PC-3 (cell line): ENCODE measurements at regions not wholly inside any gene's neighbourhood (a gene's known extent, or its start where the extent isn't known, plus 50 kb on each side); places are given as distances from the start of the nearest gene placed in this dataset.

Experiments
- ATAC-seq: fragments of 200-7000 bp; cut with Tn5 transposase; 2 replicates; pipeline ENCODE4 v1.9.1; 2020; ENCODE audit warnings: mild to moderate bottlenecking, moderate library complexity
- BruUV-seq: library from RNA; stranded (reverse); fragments of 400-500 nt; replicated peaks from 2 replicates; lab custom pipeline; 2021; lab: Mats Ljungman, UMichigan
- CTCF ChIA-PET: fragments of 300-600 bp; sonication (Branson Sonifier 250); formaldehyde crosslinking; loops from one replicate; lab custom pipeline; 2022; ENCODE audit warnings: antibody characterized with exemption; lab: Charles Lee
- POLR2A ChIA-PET: fragments of 300-600 bp; sonication (Branson Sonifier 250); formaldehyde crosslinking; loops from one replicate; lab custom pipeline; 2022; ENCODE audit warnings: antibody characterized with exemption; ENCODE audit not compliant: unreplicated experiment; lab: Charles Lee
- DNase-seq: peaks from one replicate; pipeline ENCODE4 v3.0.0-alpha.2; 2015
- H2AFZ ChIP-seq: fragments of 300-600 bp; sonication (generic); 2 replicates; pipeline ENCODE4 v1.6.0; 2016; ENCODE audit warnings: antibody characterized with exemption, low read length
- H3F3A ChIP-seq: fragments of 300-600 bp; sonication (generic); one replicate; pipeline ENCODE4 v1.6.0; 2017; ENCODE audit warnings: antibody characterized with exemption, low read length, control low read depth, mild to moderate bottlenecking; ENCODE audit not compliant: unreplicated experiment
- H3K27ac ChIP-seq: fragments of 300-600 bp; sonication (generic); 2 replicates; pipeline ENCODE4 v1.5.1; 2016; ENCODE audit warnings: mild to moderate bottlenecking, low read length
- H3K27me3 ChIP-seq: fragments of 300-600 bp; sonication (generic); 2 replicates; pipeline ENCODE4 v1.6.1; 2016; ENCODE audit warnings: low read length, mixed read lengths
- H3K36me3 ChIP-seq: fragments of 300-600 bp; sonication (generic); 2 replicates; pipeline ENCODE4 v1.6.1; 2016; ENCODE audit warnings: low read depth, mixed run types, low read length, mixed read lengths
- H3K4me1 ChIP-seq: fragments of 300-600 bp; sonication (generic); 2 replicates; pipeline ENCODE4 v1.5.1; 2016; ENCODE audit warnings: low read length; ENCODE audit not compliant: insufficient read depth
- H3K4me2 ChIP-seq: fragments of 300-600 bp; sonication (generic); 2 replicates; pipeline ENCODE4 v1.6.0; 2016; ENCODE audit warnings: low read length
- H3K4me3 ChIP-seq: fragments of 300-600 bp; sonication (generic); 2 replicates; pipeline ENCODE4 v1.5.1; 2016; ENCODE audit warnings: mild to moderate bottlenecking, low read length, mixed read lengths
- H3K79me2 ChIP-seq: fragments of 300-600 bp; sonication (generic); 2 replicates; pipeline ENCODE4 v1.6.1; 2017; ENCODE audit warnings: low read length, mixed read lengths
- H3K9ac ChIP-seq: fragments of 300-600 bp; sonication (generic); 2 replicates; pipeline ENCODE4 v1.6.0; 2016; ENCODE audit warnings: mild to moderate bottlenecking, low read length
- H3K9me2 ChIP-seq: fragments of 300-600 bp; sonication (generic); replicated peaks from 2 replicates; pipeline ENCODE4 v1.6.1; 2016; ENCODE audit warnings: mixed run types, low read length, mixed read lengths
- H3K9me3 ChIP-seq: fragments of 300-600 bp; sonication (generic); 2 replicates; pipeline ENCODE4 v1.6.1; 2016; ENCODE audit warnings: low read length, mixed read lengths
- H4K20me1 ChIP-seq: fragments of 300-600 bp; sonication (generic); 2 replicates; pipeline ENCODE4 v1.6.1; 2016; ENCODE audit warnings: low read length, mixed read lengths
- EZH2 ChIP-seq: fragments of 300-600 bp; sonication (generic); IDR thresholded peaks from one replicate; pipeline ENCODE4 v1.6.1; 2017; ENCODE audit warnings: antibody characterized with exemption, mild to moderate bottlenecking, low read length; ENCODE audit not compliant: unreplicated experiment
- EZH2phosphoT487 ChIP-seq: fragments of 300-600 bp; sonication (generic); IDR thresholded peaks from 2 replicates; pipeline ENCODE4 v1.6.1; 2018; ENCODE audit warnings: mild to moderate bottlenecking, antibody characterized with exemption, low read length, borderline replicate concordance
- intact Hi-C: fragments of 100-400 bp; cut with micrococcal nuclease; formaldehyde crosslinking; loops from 2 replicates; pipeline ENCODE4 v1.9.0; 2023
- TF ChIP-seq, protein P1 (sequence below): fragments of 300-600 bp; sonication (generic); conservative IDR thresholded peaks from 2 replicates; pipeline ENCODE4 v1.5.1; 2017; ENCODE audit warnings: antibody characterized with exemption, low read depth, mild to moderate bottlenecking, low read length

DNA sequence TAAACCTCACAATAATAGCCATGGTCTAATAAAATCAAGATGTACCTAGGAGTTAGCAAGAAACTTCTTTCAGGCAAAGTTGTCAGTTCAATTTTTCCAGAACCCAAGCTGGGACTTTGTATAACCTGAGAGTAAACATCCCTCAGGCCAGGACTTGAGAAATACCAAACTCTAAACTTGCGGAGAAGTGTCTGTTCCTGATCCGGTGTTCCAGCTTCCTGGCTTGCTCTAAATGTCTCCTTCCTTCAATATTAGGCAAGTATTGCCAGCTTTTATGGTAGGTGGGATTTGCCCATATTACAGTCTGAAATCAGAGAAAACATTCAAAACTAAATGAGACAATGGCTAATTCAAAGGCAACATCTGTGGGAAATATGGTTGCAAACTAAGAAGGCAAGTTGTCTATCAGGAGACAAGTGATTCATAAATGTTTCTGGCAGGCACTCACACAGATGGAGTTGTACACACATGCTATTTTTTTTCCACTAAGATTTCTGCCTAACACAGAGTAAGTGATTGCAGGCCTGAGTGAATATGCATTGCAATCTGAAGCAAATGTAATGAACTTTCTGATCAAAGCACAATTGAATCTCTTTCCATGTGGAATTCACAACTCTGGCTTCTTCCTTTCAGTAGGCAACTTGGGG, 88.3 kb upstream of the COL8A1 start:
- CTCF ChIA-PET, result no interaction called here
- Histone ChIP-seq H3K27me3 (no peaks in the 10 kb centered on the region), H3K4me1 (peaks cover 15% of the 10 kb centered on the region), H3K36me3 (no peaks in the 10 kb centered on the region), H3K4me3 (no peak overlapping the region), H3K79me2 (no peaks in the 10 kb centered on the region), H3F3A (no peaks in the 10 kb centered on the region), H4K20me1 (no peaks in the 10 kb centered on the region), H3K9me2 (no peaks in the 10 kb centered on the region), H3K9ac (no peak overlapping the region), H3K4me2 (no peak overlapping the region), H3K27ac (no peak overlapping the region), H3K9me3 (no peaks in the 10 kb centered on the region), H2AFZ (no peak overlapping the region)
- DNase-seq (no peak), ATAC-seq (no peak)
- intact Hi-C loops, result loop anchor here (2.0 to 5.0 kb wide), 3 partner anchors 77 to 202 kb away; no protein-coding TSS in a partner anchor
- POLR2A ChIA-PET, result no interaction called here
- TF ChIP-seq, protein P1, sequence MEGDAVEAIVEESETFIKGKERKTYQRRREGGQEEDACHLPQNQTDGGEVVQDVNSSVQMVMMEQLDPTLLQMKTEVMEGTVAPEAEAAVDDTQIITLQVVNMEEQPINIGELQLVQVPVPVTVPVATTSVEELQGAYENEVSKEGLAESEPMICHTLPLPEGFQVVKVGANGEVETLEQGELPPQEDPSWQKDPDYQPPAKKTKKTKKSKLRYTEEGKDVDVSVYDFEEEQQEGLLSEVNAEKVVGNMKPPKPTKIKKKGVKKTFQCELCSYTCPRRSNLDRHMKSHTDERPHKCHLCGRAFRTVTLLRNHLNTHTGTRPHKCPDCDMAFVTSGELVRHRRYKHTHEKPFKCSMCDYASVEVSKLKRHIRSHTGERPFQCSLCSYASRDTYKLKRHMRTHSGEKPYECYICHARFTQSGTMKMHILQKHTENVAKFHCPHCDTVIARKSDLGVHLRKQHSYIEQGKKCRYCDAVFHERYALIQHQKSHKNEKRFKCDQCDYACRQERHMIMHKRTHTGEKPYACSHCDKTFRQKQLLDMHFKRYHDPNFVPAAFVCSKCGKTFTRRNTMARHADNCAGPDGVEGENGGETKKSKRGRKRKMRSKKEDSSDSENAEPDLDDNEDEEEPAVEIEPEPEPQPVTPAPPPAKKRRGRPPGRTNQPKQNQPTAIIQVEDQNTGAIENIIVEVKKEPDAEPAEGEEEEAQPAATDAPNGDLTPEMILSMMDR, result no peak
- no peak for TF ChIP-seq EZH2
- no peak for TF ChIP-seq EZH2phosphoT487
- BruUV-seq, result no TSS peak

DNA sequence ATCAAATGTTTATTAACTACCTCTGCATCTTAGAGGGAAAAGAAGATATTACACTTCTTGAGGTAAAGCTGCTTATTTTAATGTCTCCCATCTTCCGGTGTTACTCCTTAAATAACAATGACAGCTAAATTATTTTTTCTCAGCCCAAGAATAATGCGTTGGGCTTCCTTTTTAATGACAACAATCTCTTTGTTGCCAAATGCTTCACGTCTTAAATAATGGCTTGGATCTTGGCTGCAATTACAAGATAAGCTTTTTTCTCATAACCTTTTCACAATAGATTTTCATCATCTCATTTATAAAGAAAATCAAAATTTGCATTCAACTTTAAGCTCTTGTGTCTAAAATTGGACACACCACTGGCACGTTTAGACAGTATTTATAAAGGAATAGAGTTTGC, 89.2 kb upstream of the COL8A1 start:
- Histone ChIP-seq H3K9ac (no peak overlapping the region), H3K36me3 (no peaks in the 10 kb centered on the region), H3K79me2 (no peaks in the 10 kb centered on the region), H2AFZ (no peak overlapping the region), H3K4me1 (peaks cover 24% of the 10 kb centered on the region), H3F3A (no peaks in the 10 kb centered on the region), H3K4me2 (no peak overlapping the region), H3K27ac (no peak overlapping the region), H3K27me3 (no peaks in the 10 kb centered on the region), H3K9me3 (no peaks in the 10 kb centered on the region), H4K20me1 (no peaks in the 10 kb centered on the region), H3K9me2 (no peaks in the 10 kb centered on the region), H3K4me3 (no peak overlapping the region)
- no peak for TF ChIP-seq EZH2
- TF ChIP-seq, protein P1, result no peak
- TF ChIP-seq EZH2phosphoT487, result no peak
- no TSS peak for BruUV-seq
- ATAC-seq, result no peak
- no peak for DNase-seq
- intact Hi-C loops, result loop anchor here (5.0 kb wide), 1 partner anchor 203 kb away; no protein-coding TSS in a partner anchor
- CTCF ChIA-PET, result interaction anchor here (0.6 kb wide), 1 partner anchor 425 kb away, joined by 3 read pairs; no protein-coding TSS in a partner anchor
- POLR2A ChIA-PET, result no interaction called here

DNA sequence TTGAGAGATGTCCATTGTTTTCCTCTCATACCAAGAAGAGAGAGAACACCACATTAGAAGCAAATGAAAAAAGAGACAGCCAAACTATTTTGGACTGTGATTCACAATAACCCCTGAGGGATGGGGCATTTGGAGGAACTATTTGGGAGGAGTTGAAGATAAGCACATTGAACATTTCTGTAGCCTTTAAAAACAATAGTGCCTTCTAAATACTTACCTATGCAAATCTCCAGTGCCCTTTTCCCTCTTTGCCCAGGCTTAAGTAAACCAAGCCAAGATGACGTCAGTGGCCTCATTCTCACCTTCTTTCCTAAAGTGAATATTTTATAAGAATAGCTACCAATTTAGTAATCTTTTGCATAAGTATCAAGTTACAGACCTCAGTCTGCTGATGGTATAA, 89.7 kb upstream of the COL8A1 start:
- no peaks in the 10 kb centered on the region for H3K36me3 ChIP-seq
- intact Hi-C loops, result loop anchor here (5.0 kb wide), 1 partner anchor 204 kb away; no protein-coding TSS in a partner anchor
- TF ChIP-seq, protein P1, result no peak
- no peak for TF ChIP-seq EZH2phosphoT487
- no peak for TF ChIP-seq EZH2
- H3K4me3 ChIP-seq, result no peak overlapping the region
- H3F3A ChIP-seq, result no peaks in the 10 kb centered on the region
- DNase-seq (no peak), ATAC-seq (no peak)
- H3K4me1 ChIP-seq, result peaks cover 29% of the 10 kb centered on the region
- H3K4me2 ChIP-seq, result no peak overlapping the region
- BruUV-seq, result no TSS peak
- H3K79me2 ChIP-seq, result no peaks in the 10 kb centered on the region
- no peaks in the 10 kb centered on the region for H4K20me1 ChIP-seq
- ChIA-PET POLR2A (no interaction called here), CTCF (no interaction called here)
- H3K9me3 ChIP-seq, result no peaks in the 10 kb centered on the region
- H3K27me3 ChIP-seq, result no peaks in the 10 kb centered on the region
- H3K9me2 ChIP-seq, result no peaks in the 10 kb centered on the region
- H3K9ac ChIP-seq, result no peak overlapping the region
- no peak overlapping the region for H2AFZ ChIP-seq
- no peak overlapping the region for H3K27ac ChIP-seq
